Cardiac muscle cell (in vitro differentiated cells and primary cell): ENCODE measurements at regions not wholly inside any gene's neighbourhood (a gene's known extent, or its start where the extent isn't known, plus 50 kb on each side); places are given as distances from the start of the nearest gene placed in this dataset.

Experiments used
- DNase-seq, 2 donors: peaks; one replicate each; pipeline versions ENCODE4 v3.0.0 to v3.0.0-alpha.2; 2010 to 2017; ENCODE audit warnings: low read depth in 1 of 2, low spot score in 1 of 2
- H3K27ac ChIP-seq: fragments of 200-600 bp; sonication (generic); 2 replicates; pipeline ENCODE4 v1.5.1; 2016
- H3K27me3 ChIP-seq: fragments of 200-600 bp; sonication (generic); 2 replicates; pipeline ENCODE4 v1.6.0; 2016; ENCODE audit warnings: control low read depth
- H3K36me3 ChIP-seq: fragments of 200-600 bp; sonication (generic); 2 replicates; pipeline ENCODE4 v1.5.1; 2016; ENCODE audit warnings: control low read depth
- H3K4me1 ChIP-seq: fragments of 200-600 bp; sonication (generic); 2 replicates; pipeline ENCODE4 v1.8.1; 2017; ENCODE audit warnings: low read depth, mild to moderate bottlenecking, mixed run types
- H3K4me3 ChIP-seq: fragments of 200-600 bp; sonication (generic); 2 replicates; pipeline ENCODE4 v1.5.1; 2016; ENCODE audit warnings: mild to moderate bottlenecking
- H3K9me3 ChIP-seq: fragments of 200-600 bp; sonication (generic); 2 replicates; pipeline ENCODE4 v1.5.1; 2017; ENCODE audit warnings: low read depth, mild to moderate bottlenecking, control low read depth
- CTCF ChIP-seq: IDR thresholded peaks from 2 replicates; pipeline ENCODE4 v1.5.1; 2012; ENCODE audit warnings: low read depth, mild to moderate bottlenecking, low read length

- no peak overlapping the region for H3K4me3 ChIP-seq
- H3K27ac ChIP-seq = no peak overlapping the region
- TF ChIP-seq CTCF = no peak
- DNase-seq = no peak
- no peaks in the 10 kb centered on the region for H3K9me3 ChIP-seq
- H3K4me1 ChIP-seq = no peaks in the 10 kb centered on the region
- no peaks in the 10 kb centered on the region for H3K27me3 ChIP-seq
- no peaks in the 10 kb centered on the region for H3K36me3 ChIP-seq
Observed at GRCh38 chr6:752438-752837, 59.5 kb upstream of the EXOC2 start.

- no peak overlapping the region for H3K4me3 ChIP-seq
- no peak for DNase-seq
- H3K36me3 ChIP-seq = no peaks in the 10 kb centered on the region
- no peaks in the 10 kb centered on the region for H3K4me1 ChIP-seq
- H3K27ac ChIP-seq = no peak overlapping the region
- H3K9me3 ChIP-seq = no peaks in the 10 kb centered on the region
- no peaks in the 10 kb centered on the region for H3K27me3 ChIP-seq
- no peak for TF ChIP-seq CTCF
Observed at GRCh38 chr6:751765-752164, 58.8 kb upstream of the EXOC2 start.

GRCh38 chr6:747921-748320 is 55.0 kb upstream of the EXOC2 start:
- H3K36me3 ChIP-seq = no peaks in the 10 kb centered on the region
- H3K4me1 ChIP-seq = no peaks in the 10 kb centered on the region
- no peak for DNase-seq
- H3K4me3 ChIP-seq = no peak overlapping the region
- TF ChIP-seq CTCF = no peak
- no peak overlapping the region for H3K27ac ChIP-seq
- no peaks in the 10 kb centered on the region for H3K27me3 ChIP-seq
- H3K9me3 ChIP-seq = no peaks in the 10 kb centered on the region

GRCh38 chr6:747028-747427 is 54.1 kb upstream of the EXOC2 start:
- no peaks in the 10 kb centered on the region for H3K9me3 ChIP-seq
- DNase-seq = no peak
- H3K27me3 ChIP-seq = no peaks in the 10 kb centered on the region
- no peak for TF ChIP-seq CTCF
- no peaks in the 10 kb centered on the region for H3K4me1 ChIP-seq
- H3K4me3 ChIP-seq = no peak overlapping the region
- no peak overlapping the region for H3K27ac ChIP-seq
- H3K36me3 ChIP-seq = no peaks in the 10 kb centered on the region

- Histone ChIP-seq H3K4me1 (no peaks in the 10 kb centered on the region), H3K36me3 (no peaks in the 10 kb centered on the region), H3K4me3 (no peak overlapping the region), H3K27ac (no peak overlapping the region), H3K9me3 (no peaks in the 10 kb centered on the region), H3K27me3 (no peaks in the 10 kb centered on the region)
- TF ChIP-seq CTCF = no peak
- DNase-seq = no peak
Observed at GRCh38 chr6:744666-745353, 51.9 kb upstream of the EXOC2 start.
